ENCODE measurements at regions not wholly inside any gene's neighbourhood (a gene's known extent, or its start where the extent isn't known, plus 50 kb on each side); places are given as distances from the start of the nearest gene placed in this dataset.

GRCh38 chr17:14469971-14470370 lies 169.1 kb downstream of the HS3ST3B1 start:
- Mint-ChIP-seq H3K36me3 (ENCODE audit: insufficient read depth) (no peaks in the 10 kb centered on the region), H3K4me1 (ENCODE audit: low read depth) (peaks cover 7% of the 10 kb centered on the region), H3K27ac (no peak overlapping the region), H3K9me3 (ENCODE audit: low read depth) (peaks cover under 1% of the 10 kb centered on the region), H3K27me3 (peaks cover 6% of the 10 kb centered on the region), H3K4me3 (ENCODE audit: low read depth) (no peak overlapping the region)
- DNase-seq (ENCODE audit: low spot score, unreplicated experiment): no peak
- TF ChIP-seq CTCF (IDR thresholded peaks at IDR 0.05; ENCODE audit: unreplicated experiment): no peak

- Mint-ChIP-seq H3K4me1 (ENCODE audit: low read depth) (peaks cover 7% of the 10 kb centered on the region), H3K9me3 (ENCODE audit: low read depth) (no peaks in the 10 kb centered on the region), H3K27ac (no peak overlapping the region), H3K4me3 (ENCODE audit: low read depth) (no peak overlapping the region), H3K27me3 (peaks cover 6% of the 10 kb centered on the region), H3K36me3 (ENCODE audit: insufficient read depth) (no peaks in the 10 kb centered on the region)
- no peak for DNase-seq (ENCODE audit: low spot score, unreplicated experiment)
- no peak for TF ChIP-seq CTCF (IDR thresholded peaks at IDR 0.05; ENCODE audit: unreplicated experiment)
Observed at GRCh38 chr17:14468858-14469257, 168.0 kb downstream of the HS3ST3B1 start.

- Mint-ChIP-seq H3K9me3 (ENCODE audit: low read depth) (no peaks in the 10 kb centered on the region), H3K4me3 (ENCODE audit: low read depth) (no peak overlapping the region), H3K27me3 (peaks cover 36% of the 10 kb centered on the region), H3K4me1 (ENCODE audit: low read depth) (no peaks in the 10 kb centered on the region), H3K27ac (no peak overlapping the region), H3K36me3 (ENCODE audit: insufficient read depth) (no peaks in the 10 kb centered on the region)
- DNase-seq (ENCODE audit: low spot score, unreplicated experiment): no peak
- no peak for TF ChIP-seq CTCF (IDR thresholded peaks at IDR 0.05; ENCODE audit: unreplicated experiment)
Observed at GRCh38 chr17:14461227-14461548, 160.3 kb downstream of the HS3ST3B1 start.

DNA sequence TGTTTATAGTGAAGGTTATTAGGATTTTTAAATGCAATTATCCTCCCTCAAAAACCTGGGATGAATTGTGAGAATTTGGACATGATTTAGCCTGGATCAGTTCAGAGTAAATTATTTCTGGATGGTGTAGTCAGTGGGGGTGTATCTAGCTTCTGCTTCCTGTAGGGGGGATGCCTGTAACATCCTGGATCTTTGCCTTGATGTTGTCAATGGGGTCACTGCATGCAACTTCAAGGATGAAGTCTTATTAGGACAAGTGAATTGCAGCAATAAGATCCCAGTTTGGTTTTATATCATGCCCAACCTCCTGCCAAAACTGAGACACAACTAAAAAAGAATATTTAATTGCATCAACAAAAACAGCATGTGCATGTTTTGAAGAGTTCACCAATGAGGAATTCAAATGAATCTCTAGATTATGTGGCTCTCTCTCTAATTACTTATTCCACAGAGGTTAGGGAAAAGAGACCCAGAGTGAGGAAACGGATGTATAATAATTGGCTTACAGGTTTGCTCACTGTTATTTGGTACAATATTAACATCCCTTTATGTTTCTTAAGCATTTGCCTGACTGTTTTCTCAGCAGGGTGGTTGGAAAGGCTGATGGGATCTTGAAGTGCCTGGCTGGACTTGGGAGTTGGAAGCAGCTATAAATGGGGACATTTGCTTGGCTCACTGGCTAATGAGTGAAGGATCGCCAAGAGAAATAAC lies 159.8 kb downstream of the HS3ST3B1 start:
- Mint-ChIP-seq H3K4me3 (ENCODE audit: low read depth) (no peak overlapping the region), H3K9me3 (ENCODE audit: low read depth) (no peaks in the 10 kb centered on the region), H3K27ac (no peak overlapping the region), H3K27me3 (peaks cover 38% of the 10 kb centered on the region), H3K4me1 (ENCODE audit: low read depth) (no peaks in the 10 kb centered on the region), H3K36me3 (ENCODE audit: insufficient read depth) (no peaks in the 10 kb centered on the region)
- no peak for TF ChIP-seq CTCF (IDR thresholded peaks at IDR 0.05; ENCODE audit: unreplicated experiment)
- no peak for DNase-seq (ENCODE audit: low spot score, unreplicated experiment)

DNA sequence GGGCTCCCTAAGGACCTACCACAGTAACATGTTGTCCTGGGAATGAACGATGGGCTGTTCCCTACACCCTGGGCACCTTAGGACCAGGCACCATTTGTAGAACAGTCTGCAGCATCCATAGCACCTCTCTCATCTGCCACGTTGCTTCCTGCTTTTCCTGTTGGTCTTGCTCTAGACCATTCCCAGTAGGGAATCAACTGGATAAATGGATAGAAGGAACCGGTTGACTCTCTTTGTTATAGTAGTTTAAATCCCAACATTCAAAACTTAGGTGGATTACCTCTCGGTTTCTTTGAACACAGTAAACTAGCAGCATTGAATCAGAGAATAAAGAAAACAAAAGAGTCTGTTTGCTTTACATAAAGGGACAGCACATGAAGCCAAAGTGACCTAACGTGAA lies 159.1 kb downstream of the HS3ST3B1 start:
- no peaks in the 10 kb centered on the region for H3K36me3 Mint-ChIP-seq (ENCODE audit: insufficient read depth)
- H3K4me3 Mint-ChIP-seq (ENCODE audit: low read depth): no peak overlapping the region
- H3K9me3 Mint-ChIP-seq (ENCODE audit: low read depth): no peaks in the 10 kb centered on the region
- DNase-seq (ENCODE audit: low spot score, unreplicated experiment): no peak
- H3K27ac Mint-ChIP-seq: no peak overlapping the region
- H3K27me3 Mint-ChIP-seq: peaks cover 42% of the 10 kb centered on the region
- TF ChIP-seq CTCF (IDR thresholded peaks at IDR 0.05; ENCODE audit: unreplicated experiment): no peak
- no peaks in the 10 kb centered on the region for H3K4me1 Mint-ChIP-seq (ENCODE audit: low read depth)
